Neural cell (in vitro differentiated cells): ENCODE measurements at regions not wholly inside any gene's neighbourhood (a gene's known extent, or its start where the extent isn't known, plus 50 kb on each side); places are given as distances from the start of the nearest gene placed in this dataset.

Experiments
- CTCF ChIP-seq: fragments of 450-650 bp; IDR thresholded peaks from 2 replicates; pipeline ENCODE4 v1.5.1; 2014; ENCODE audit warnings: antibody characterized with exemption, mild to moderate bottlenecking, moderate library complexity; ENCODE audit not compliant: poor library complexity, severe bottlenecking
- EP300 ChIP-seq: fragments of 450-650 bp; conservative IDR thresholded peaks from 2 replicates; pipeline ENCODE4 v1.6.1; 2014; ENCODE audit warnings: antibody characterized with exemption, mild to moderate bottlenecking, moderate library complexity; ENCODE audit not compliant: poor library complexity, severe bottlenecking
- EZH2 ChIP-seq: fragments of 200-600, 300-800 bp; shearing (Covaris generic), sonication (generic); IDR thresholded peaks from 2 replicates; pipeline ENCODE4 v1.6.1; 2014; ENCODE audit warnings: antibody characterized with exemption, low read length, borderline replicate concordance, mild to moderate bottlenecking; ENCODE audit not compliant: insufficient read depth, poor library complexity, severe bottlenecking
- MXI1 ChIP-seq: fragments of 450-650 bp; conservative IDR thresholded peaks from 2 replicates; pipeline ENCODE4 v1.6.1; 2014; ENCODE audit warnings: antibody characterized with exemption, mild to moderate bottlenecking; ENCODE audit not compliant: poor library complexity, severe bottlenecking
- POLR2AphosphoS5 ChIP-seq: IDR thresholded peaks from 2 replicates; pipeline ENCODE4 v1.6.1; 2012
- RAD21 ChIP-seq: fragments of 450-650 bp; conservative IDR thresholded peaks from 2 replicates; pipeline ENCODE4 v1.6.1; 2014; ENCODE audit warnings: antibody characterized with exemption, mild to moderate bottlenecking, moderate library complexity
- REST ChIP-seq: IDR thresholded peaks from 2 replicates; pipeline ENCODE4 v1.6.1; 2012; ENCODE audit warnings: borderline replicate concordance
- SMC3 ChIP-seq: fragments of 450-650 bp; conservative IDR thresholded peaks from 2 replicates; pipeline ENCODE4 v1.6.1; 2014; ENCODE audit warnings: antibody characterized with exemption, mild to moderate bottlenecking, moderate library complexity; ENCODE audit not compliant: poor library complexity
- TAF1 ChIP-seq: IDR thresholded peaks from 2 replicates; pipeline ENCODE4 v1.6.1; 2012; ENCODE audit warnings: low read depth

GRCh38 chr5:135173662-135174290 lies 139.7 kb upstream of the PITX1 start:
- TF ChIP-seq MXI1 (no peak), CTCF (no peak), EZH2 (no peak), TAF1 (no peak), POLR2AphosphoS5 (no peak), SMC3 (no peak), EP300 (no peak), REST (no peak), RAD21 (no peak)
